ENCODE measurements at regions not wholly inside any gene's neighbourhood (a gene's known extent, or its start where the extent isn't known, plus 50 kb on each side); places are given as distances from the start of the nearest gene placed in this dataset.

- H3K4me1 ChIP-seq (replicated peaks in 1 of 2; ENCODE audit: control insufficient read depth in 2 of 2, insufficient read depth in 2 of 2, low read length in 2 of 2): no peaks in the 10 kb centered on the region
These were observed 93.0 kb upstream of the ARGLU1 start for GRCh38 chr13:106660746-106661625.

More at GRCh38 chr13:106660746-106661625, 93.0 kb upstream of the ARGLU1 start:
- H3K79me2 ChIP-seq (ENCODE audit: control insufficient read depth, insufficient read depth, low read length): no peaks in the 10 kb centered on the region
- no peak for TF ChIP-seq ELK3 (CRISPR knock-in tag; IDR thresholded peaks at IDR 0.05)
- no peak for TF ChIP-seq MXI1 (IDR thresholded peaks at IDR 0.05; ENCODE audit: low read depth, low read length)
- TF ChIP-seq NEUROD1 (IDR thresholded peaks at IDR 0.05; ENCODE audit: borderline replicate concordance, low read depth, low read length, partially characterized antibody): no peak
- TF ChIP-seq TBL1XR1 (IDR thresholded peaks at IDR 0.05; ENCODE audit: low read length in 2 of 2): no peak
- TF ChIP-seq HMGN3 (IDR thresholded peaks at IDR 0.05; ENCODE audit: borderline replicate concordance, extremely low read depth, insufficient read length, low read depth, low read length): no peak
- no peak overlapping the region for H3K9ac ChIP-seq (ENCODE audit: insufficient read depth in 1 of 2, low read depth in 2 of 2, low read length in 2 of 2)
- DNase-seq (ENCODE audit: extremely low read depth in 1 of 4, low spot score in 3 of 4) (no peak), FAIRE-seq (no peak), ATAC-seq (no peak)
- 0% methylated on average over 6 of the region's 6 CpGs for WGBS (ENCODE audit: insufficient coverage, low coverage, missing lambda C conversion rate)
- in situ Hi-C loops (cut with MboI): no loop called here
- no peak overlapping the region for H3K4me3 ChIP-seq
- no peaks in the 10 kb centered on the region for H4K20me1 ChIP-seq (replicated peaks; ENCODE audit: control insufficient read depth, insufficient read depth, low read length)
- ChIA-PET POLR2A (no interaction called here), CTCF (ENCODE audit: low intra/inter-chr PET ratio) (no interaction called here)
- no peaks in the 10 kb centered on the region for H3K36me3 ChIP-seq (ENCODE audit: control insufficient read depth, insufficient read depth, low read length)
- H3K9me1 ChIP-seq (ENCODE audit: control insufficient read depth, insufficient read depth, low read length): no peaks in the 10 kb centered on the region
- no peaks in the 10 kb centered on the region for H3K27me3 ChIP-seq (ENCODE audit: control insufficient read depth in 2 of 2, insufficient read depth in 2 of 2, low read length in 2 of 2)
- BruUV-seq (replicated peaks): no TSS peak
- H3K9me3 ChIP-seq (replicated peaks; ENCODE audit: control insufficient read depth, insufficient read depth, low read depth, low read length): no peaks in the 10 kb centered on the region
- H3K4me2 ChIP-seq (ENCODE audit: insufficient read depth, low read length): no peak overlapping the region
- no peak overlapping the region for H3K27ac ChIP-seq (ENCODE audit: extremely low read depth, low read depth, low read length)
- H2AFZ ChIP-seq (ENCODE audit: low read depth, low read length): no peak overlapping the region
- intact Hi-C loops (cut with micrococcal nuclease): no loop called here

All from K562 (cell line).